Neuronal stem cell (in vitro differentiated cells): ENCODE measurements at regions not wholly inside any gene's neighbourhood (a gene's known extent, or its start where the extent isn't known, plus 50 kb on each side); places are given as distances from the start of the nearest gene placed in this dataset.

Source experiments
- DNase-seq: peaks from one replicate; pipeline ENCODE4 v3.0.0-alpha.2; 2013; ENCODE audit warnings: low spot score
- H2AFZ ChIP-seq: one replicate; pipeline ENCODE4 v1.6.1; 2013; ENCODE audit warnings: mild to moderate bottlenecking, low read length, inconsistent platforms
- H2AK5ac ChIP-seq: 2 replicates; pipeline ENCODE4 v1.6.1; 2013; ENCODE audit warnings: low read depth, mild to moderate bottlenecking, inconsistent platforms, low read length, moderate library complexity, mixed read lengths
- H2BK120ac ChIP-seq: 2 replicates; pipeline ENCODE4 v1.6.1; 2013; ENCODE audit warnings: low read depth, mild to moderate bottlenecking, inconsistent platforms, low read length, moderate library complexity, mixed read lengths
- H2BK12ac ChIP-seq: one replicate; pipeline ENCODE4 v1.6.1; 2013; ENCODE audit warnings: low read length, inconsistent platforms
- H2BK15ac ChIP-seq: 2 replicates; pipeline ENCODE4 v1.6.1; 2013; ENCODE audit warnings: mild to moderate bottlenecking, low read length, inconsistent platforms, mixed read lengths
- H2BK5ac ChIP-seq: one replicate; pipeline ENCODE4 v1.6.1; 2013; ENCODE audit warnings: inconsistent platforms, mild to moderate bottlenecking, low read length, moderate library complexity
- H3K14ac ChIP-seq: one replicate; pipeline ENCODE4 v1.6.1; 2013; ENCODE audit warnings: low read length, inconsistent platforms
- H3K18ac ChIP-seq: 2 replicates; pipeline ENCODE4 v1.6.1; 2013; ENCODE audit warnings: low read length, inconsistent platforms
- H3K23ac ChIP-seq: 2 replicates; pipeline ENCODE4 v1.6.1; 2013; ENCODE audit warnings: low read depth, mild to moderate bottlenecking, mixed read lengths, low read length, inconsistent platforms; ENCODE audit not compliant: poor library complexity
- H3K27ac ChIP-seq: replicated peaks from 3 replicates; pipeline ENCODE4 v1.5.1; 2013; ENCODE audit warnings: low read length, inconsistent platforms
- H3K27me3 ChIP-seq, 3 experiments: 2 replicates each; pipeline ENCODE4 v1.6.1; 2013; ENCODE audit warnings: low read length in 3 of 3, mild to moderate bottlenecking in 2 of 3, inconsistent platforms in 1 of 3, low read depth in 1 of 3, mixed read lengths in 1 of 3, moderate library complexity in 1 of 3; ENCODE audit not compliant: control insufficient read depth in 3 of 3, insufficient read depth in 3 of 3
- H3K36me3 ChIP-seq, 2 donors: replicated peaks in 1 of 2; 2 replicates each; pipeline ENCODE4 v1.6.1; 2013; ENCODE audit warnings: low read length in 2 of 2; ENCODE audit not compliant: control insufficient read depth in 2 of 2, insufficient read depth in 2 of 2
- H3K4ac ChIP-seq: 2 replicates; pipeline ENCODE4 v1.6.1; 2013; ENCODE audit warnings: inconsistent platforms, mild to moderate bottlenecking, low read length, moderate library complexity
- H3K4me1 ChIP-seq, 2 donors: 1 replicate in 1 of 2; 2 replicates in 1 of 2; pipeline ENCODE4 v1.6.1; 2013; ENCODE audit warnings: low read length in 2 of 2, low read depth in 1 of 2; ENCODE audit not compliant: control insufficient read depth in 2 of 2, insufficient read depth in 1 of 2
- H3K4me2 ChIP-seq: one replicate; pipeline ENCODE4 v1.6.1; 2013; ENCODE audit warnings: mild to moderate bottlenecking, low read length, inconsistent platforms; ENCODE audit not compliant: insufficient read depth, poor library complexity, severe bottlenecking
- H3K4me3 ChIP-seq, 2 donors: 2 replicates each; pipeline ENCODE4 v1.5.1; 2013; ENCODE audit warnings: low read length in 2 of 2, mild to moderate bottlenecking in 2 of 2, inconsistent platforms in 1 of 2, moderate library complexity in 1 of 2
- H3K79me1 ChIP-seq: one replicate; pipeline ENCODE4 v1.6.1; 2013; ENCODE audit warnings: low read depth, mild to moderate bottlenecking, inconsistent platforms, low read length, moderate library complexity
- H3K9ac ChIP-seq: one replicate; pipeline ENCODE4 v1.6.1; 2013; ENCODE audit warnings: mild to moderate bottlenecking, low read depth, low read length, inconsistent platforms; ENCODE audit not compliant: poor library complexity
- H3K9me3 ChIP-seq, 2 donors: replicated peaks in 1 of 2; 2 replicates each; pipeline versions ENCODE3 to v1.6.1; 2013; ENCODE audit warnings: low read length in 2 of 2, mild to moderate bottlenecking in 2 of 2, inconsistent platforms in 1 of 2, low read depth in 1 of 2, mixed read lengths in 1 of 2, moderate library complexity in 1 of 2; ENCODE audit not compliant: control insufficient read depth in 2 of 2, insufficient read depth in 1 of 2
- H4K8ac ChIP-seq: one replicate; pipeline ENCODE4 v1.6.1; 2013; ENCODE audit warnings: low read depth, mild to moderate bottlenecking, inconsistent platforms, low read length, moderate library complexity
- H4K91ac ChIP-seq: one replicate; pipeline ENCODE4 v1.6.1; 2013; ENCODE audit warnings: low read length, low read depth, mild to moderate bottlenecking, inconsistent platforms; ENCODE audit not compliant: poor library complexity
- WGBS, 2 donors: extraction: QIAGEN DNeasy Blood & Tissue Kit; methylation state at CpG; one replicate each; pipeline ENCODE4 v1.1.7; 2013; ENCODE audit warnings: missing lambda C conversion rate in 2 of 2, mixed read lengths in 1 of 2; ENCODE audit not compliant: insufficient read length in 2 of 2, insufficient replicate concordance in 1 of 2; ENCODE audit errors: extremely low coverage in 2 of 2; 5-methylcytosine and 5-hydroxymethylcytosine counted together

DNA sequence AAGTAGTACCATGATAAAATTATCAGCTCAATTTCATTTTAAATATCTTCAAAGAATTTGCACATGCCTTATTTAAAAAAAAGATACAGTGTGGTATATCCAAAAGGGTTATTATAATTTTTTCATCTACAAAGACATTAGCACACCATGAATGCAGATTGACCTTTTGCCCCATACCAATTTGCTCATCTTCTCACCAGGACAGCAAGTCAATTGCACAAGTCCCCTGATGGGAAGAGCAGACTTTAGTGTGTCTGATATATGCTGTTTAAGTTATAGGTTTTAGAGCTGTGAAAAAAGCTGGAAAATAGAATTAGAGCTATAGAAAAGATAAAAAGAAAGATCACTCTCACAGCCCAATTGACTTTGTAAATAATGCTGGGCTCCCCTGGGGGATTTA lies 325.8 kb upstream of the CDH6 start:
- H3K4me1 ChIP-seq = peaks cover 5 to 8% of the 10 kb centered on the region in 2 donors
- no peak overlapping the region for H3K23ac ChIP-seq
- H2AFZ ChIP-seq = no peak overlapping the region
- no peak for DNase-seq
- no peaks in the 10 kb centered on the region for H3K27me3 ChIP-seq
- H2BK15ac ChIP-seq = no peak overlapping the region
- no peak overlapping the region for H3K9ac ChIP-seq
- no peak overlapping the region for H2BK12ac ChIP-seq
- no peak overlapping the region for H3K27ac ChIP-seq
- H4K91ac ChIP-seq = no peak overlapping the region
- H4K8ac ChIP-seq = no peak overlapping the region
- no peak overlapping the region for H3K18ac ChIP-seq
- no peaks in the 10 kb centered on the region for H3K36me3 ChIP-seq
- H2BK5ac ChIP-seq = no peak overlapping the region
- H2BK120ac ChIP-seq = no peak overlapping the region
- H3K9me3 ChIP-seq = peaks cover 0 to 5% of the 10 kb centered on the region in 2 donors
- no peak overlapping the region for H3K4ac ChIP-seq
- no peak overlapping the region for H3K4me2 ChIP-seq
- no peak overlapping the region for H3K4me3 ChIP-seq
- no peak overlapping the region for H3K14ac ChIP-seq
- H2AK5ac ChIP-seq = no peak overlapping the region
- no peaks in the 10 kb centered on the region for H3K79me1 ChIP-seq

DNA sequence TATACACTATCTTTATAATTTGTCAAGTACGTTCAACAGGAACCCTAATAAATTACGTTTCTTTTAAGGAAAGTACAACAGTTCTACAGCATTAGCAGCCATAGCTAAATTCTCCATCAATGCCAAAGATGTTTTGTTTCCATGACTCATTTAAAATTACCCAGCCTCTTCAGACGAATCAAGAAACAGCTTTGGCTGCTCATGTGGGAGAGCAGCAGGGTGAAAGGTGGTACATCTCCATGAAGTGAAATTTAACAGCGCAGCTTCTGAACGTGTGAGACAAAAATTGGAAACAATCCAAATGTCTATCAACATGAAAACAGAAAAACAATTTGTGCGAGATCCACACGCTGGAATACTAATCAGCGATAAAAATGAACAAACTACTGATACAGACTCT lies 327.3 kb upstream of the CDH6 start:
- no peak overlapping the region for H3K23ac ChIP-seq
- H3K9ac ChIP-seq = no peak overlapping the region
- H2AFZ ChIP-seq = no peak overlapping the region
- H3K4me2 ChIP-seq = no peak overlapping the region
- H4K91ac ChIP-seq = no peak overlapping the region
- H2BK120ac ChIP-seq = no peak overlapping the region
- H2BK15ac ChIP-seq = no peak overlapping the region
- H3K79me1 ChIP-seq = no peaks in the 10 kb centered on the region
- no peak overlapping the region for H3K4me3 ChIP-seq
- peaks cover 0 to 5% of the 10 kb centered on the region in 2 donors for H3K9me3 ChIP-seq
- no peak for DNase-seq
- no peaks in the 10 kb centered on the region for H3K36me3 ChIP-seq
- no peak overlapping the region for H2AK5ac ChIP-seq
- no peak overlapping the region for H3K14ac ChIP-seq
- no CpG with 5 or more reads among the region's 8 CpGs for WGBS, 2 donors
- no peaks in the 10 kb centered on the region for H3K27me3 ChIP-seq
- H2BK5ac ChIP-seq = no peak overlapping the region
- no peak overlapping the region for H3K4ac ChIP-seq
- no peak overlapping the region for H3K27ac ChIP-seq
- H4K8ac ChIP-seq = no peak overlapping the region
- no peak overlapping the region for H3K18ac ChIP-seq
- no peak overlapping the region for H2BK12ac ChIP-seq
- H3K4me1 ChIP-seq = peaks cover 2 to 5% of the 10 kb centered on the region in 2 donors

DNA sequence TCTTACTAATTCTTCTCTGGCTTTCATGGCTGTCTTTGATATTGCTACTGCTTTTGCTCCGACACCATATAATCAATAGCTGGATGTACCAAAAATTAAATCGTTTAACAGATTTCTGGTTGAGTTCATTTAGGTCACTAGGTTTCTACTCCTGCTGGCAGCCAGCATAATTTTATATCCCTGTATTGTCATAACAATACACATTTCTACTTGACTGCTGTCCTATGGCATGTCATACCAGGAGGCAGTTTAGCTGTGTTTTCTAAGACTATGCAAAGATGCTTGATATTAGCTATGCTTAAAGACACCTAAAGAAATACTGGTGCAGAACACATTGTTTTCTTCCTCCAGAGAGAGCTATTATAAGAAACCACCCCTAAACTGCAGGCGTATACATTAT lies 337.2 kb upstream of the CDH6 start:
- H2BK12ac ChIP-seq = no peak overlapping the region
- H3K4me3 ChIP-seq = no peak overlapping the region
- H3K18ac ChIP-seq = no peak overlapping the region
- no peak overlapping the region for H4K91ac ChIP-seq
- H3K4me1 ChIP-seq = peaks cover 0 to 5% of the 10 kb centered on the region in 2 donors
- WGBS, 2 donors = no CpG with 5 or more reads among the region's 3 CpGs
- H3K14ac ChIP-seq = no peak overlapping the region
- H2BK5ac ChIP-seq = no peak overlapping the region
- no peaks in the 10 kb centered on the region for H3K9me3 ChIP-seq
- no peak overlapping the region for H3K4ac ChIP-seq
- no peak overlapping the region for H3K23ac ChIP-seq
- H3K4me2 ChIP-seq = no peak overlapping the region
- no peak overlapping the region for H4K8ac ChIP-seq
- no peak overlapping the region for H2AK5ac ChIP-seq
- no peaks in the 10 kb centered on the region for H3K27me3 ChIP-seq
- no peak overlapping the region for H2AFZ ChIP-seq
- no peak overlapping the region for H2BK15ac ChIP-seq
- no peak overlapping the region for H3K27ac ChIP-seq
- no peak overlapping the region for H2BK120ac ChIP-seq
- no peak for DNase-seq
- no peak overlapping the region for H3K9ac ChIP-seq
- H3K36me3 ChIP-seq = no peaks in the 10 kb centered on the region
- no peaks in the 10 kb centered on the region for H3K79me1 ChIP-seq

- Histone ChIP-seq H4K8ac (no peak overlapping the region), H3K4ac (no peak overlapping the region), H3K14ac (no peak overlapping the region), H3K36me3 (no peaks in the 10 kb centered on the region), H2BK12ac (no peak overlapping the region), H3K27me3 (no peaks in the 10 kb centered on the region), H2BK120ac (no peak overlapping the region), H3K18ac (no peak overlapping the region), H3K23ac (no peak overlapping the region), H3K79me1 (no peaks in the 10 kb centered on the region), H3K27ac (no peak overlapping the region), H3K4me1 (peaks cover 5 to 8% of the 10 kb centered on the region in 2 donors), H3K4me2 (no peak overlapping the region), H3K9me3 (no peaks in the 10 kb centered on the region), H2AFZ (no peak overlapping the region), H2BK5ac (no peak overlapping the region), H4K91ac (no peak overlapping the region), H3K9ac (no peak overlapping the region), H3K4me3 (no peak overlapping the region), H2BK15ac (no peak overlapping the region), H2AK5ac (no peak overlapping the region)
- no peak for DNase-seq
Measured at GRCh38 chr5:30853158-30853557, 340.3 kb upstream of the CDH6 start.
